ENCODE measurements at regions not wholly inside any gene's neighbourhood (a gene's known extent, or its start where the extent isn't known, plus 50 kb on each side); places are given as distances from the start of the nearest gene placed in this dataset.

GRCh38 chr20:6509374-6509773 is 258.1 kb upstream of the BMP2 start:
- Mint-ChIP-seq H3K4me1 (ENCODE audit: low read depth) (no peaks in the 10 kb centered on the region), H3K27ac (no peak overlapping the region), H3K9me3 (ENCODE audit: low read depth) (peaks cover 9% of the 10 kb centered on the region), H3K4me3 (ENCODE audit: low read depth) (no peak overlapping the region), H3K36me3 (ENCODE audit: insufficient read depth) (no peaks in the 10 kb centered on the region), H3K27me3 (no peaks in the 10 kb centered on the region)
- no peak for TF ChIP-seq CTCF (IDR thresholded peaks at IDR 0.05; ENCODE audit: unreplicated experiment)
- no peak for DNase-seq (ENCODE audit: low spot score, unreplicated experiment)

- H3K9me3 Mint-ChIP-seq (ENCODE audit: low read depth) = peaks cover 9% of the 10 kb centered on the region
- H3K27ac Mint-ChIP-seq = no peak overlapping the region
- no peaks in the 10 kb centered on the region for H3K4me1 Mint-ChIP-seq (ENCODE audit: low read depth)
- no peak overlapping the region for H3K4me3 Mint-ChIP-seq (ENCODE audit: low read depth)
- no peak for DNase-seq (ENCODE audit: low spot score, unreplicated experiment)
- no peaks in the 10 kb centered on the region for H3K36me3 Mint-ChIP-seq (ENCODE audit: insufficient read depth)
- TF ChIP-seq CTCF (IDR thresholded peaks at IDR 0.05; ENCODE audit: unreplicated experiment) = no peak
- no peaks in the 10 kb centered on the region for H3K27me3 Mint-ChIP-seq
These were observed 260.6 kb upstream of the BMP2 start for GRCh38 chr20:6506906-6507305.

GRCh38 chr20:6504826-6505225 is 262.7 kb upstream of the BMP2 start:
- H3K27ac Mint-ChIP-seq = no peak overlapping the region
- H3K4me3 Mint-ChIP-seq (ENCODE audit: low read depth) = no peak overlapping the region
- no peak for TF ChIP-seq CTCF (IDR thresholded peaks at IDR 0.05; ENCODE audit: unreplicated experiment)
- H3K27me3 Mint-ChIP-seq = no peaks in the 10 kb centered on the region
- DNase-seq (ENCODE audit: low spot score, unreplicated experiment) = no peak
- no peaks in the 10 kb centered on the region for H3K4me1 Mint-ChIP-seq (ENCODE audit: low read depth)
- H3K9me3 Mint-ChIP-seq (ENCODE audit: low read depth) = peaks cover 2% of the 10 kb centered on the region
- no peaks in the 10 kb centered on the region for H3K36me3 Mint-ChIP-seq (ENCODE audit: insufficient read depth)

GRCh38 chr20:6504179-6504578 is 263.3 kb upstream of the BMP2 start:
- no peaks in the 10 kb centered on the region for H3K27me3 Mint-ChIP-seq
- H3K9me3 Mint-ChIP-seq (ENCODE audit: low read depth) = no peaks in the 10 kb centered on the region
- no peak for TF ChIP-seq CTCF (IDR thresholded peaks at IDR 0.05; ENCODE audit: unreplicated experiment)
- H3K36me3 Mint-ChIP-seq (ENCODE audit: insufficient read depth) = no peaks in the 10 kb centered on the region
- H3K4me3 Mint-ChIP-seq (ENCODE audit: low read depth) = no peak overlapping the region
- no peak for DNase-seq (ENCODE audit: low spot score, unreplicated experiment)
- no peaks in the 10 kb centered on the region for H3K4me1 Mint-ChIP-seq (ENCODE audit: low read depth)
- H3K27ac Mint-ChIP-seq = no peak overlapping the region

- H3K4me1 Mint-ChIP-seq (ENCODE audit: low read depth) = no peaks in the 10 kb centered on the region
- H3K4me3 Mint-ChIP-seq (ENCODE audit: low read depth) = no peak overlapping the region
- peaks cover 6% of the 10 kb centered on the region for H3K9me3 Mint-ChIP-seq (ENCODE audit: low read depth)
- H3K27me3 Mint-ChIP-seq = no peaks in the 10 kb centered on the region
- no peak for TF ChIP-seq CTCF (IDR thresholded peaks at IDR 0.05; ENCODE audit: unreplicated experiment)
- H3K36me3 Mint-ChIP-seq (ENCODE audit: insufficient read depth) = no peaks in the 10 kb centered on the region
- H3K27ac Mint-ChIP-seq = no peak overlapping the region
- no peak for DNase-seq (ENCODE audit: low spot score, unreplicated experiment)
These were observed 264.5 kb upstream of the BMP2 start for GRCh38 chr20:6502999-6503398.
